ENCODE measurements at regions not wholly inside any gene's neighbourhood (a gene's known extent, or its start where the extent isn't known, plus 50 kb on each side); places are given as distances from the start of the nearest gene placed in this dataset.
"Not testable (repeated sequence)": the region's sequence is repeated elsewhere in the genome, so short reads cannot be mapped to it uniquely, and the experiment has no call there.

GRCh38 chr12:90695415-90695814 is 259.6 kb downstream of the CCER1 start:
- DNase-seq (ENCODE audit: low read depth in 3 of 3): no peak

- DNase-seq (ENCODE audit: low read depth in 3 of 3): no peak
Observed at GRCh38 chr12:90690120-90690519, 264.9 kb downstream of the CCER1 start.

- DNase-seq (ENCODE audit: low read depth in 3 of 3): not testable (repeated sequence)
Observed at GRCh38 chr12:90687682-90688081, 267.3 kb downstream of the CCER1 start.

- no peak for DNase-seq (ENCODE audit: low read depth in 3 of 3)
Observed at GRCh38 chr12:90683871-90684270, 271.1 kb downstream of the CCER1 start.

- DNase-seq (ENCODE audit: low read depth in 3 of 3): no peak
Observed at GRCh38 chr12:90682398-90682797, 272.6 kb downstream of the CCER1 start.

- no peak for DNase-seq (ENCODE audit: low read depth in 3 of 3)
Observed at GRCh38 chr12:90679674-90680073, 275.3 kb downstream of the CCER1 start.

GRCh38 chr12:90677552-90677951 is 277.4 kb downstream of the CCER1 start:
- no peak for DNase-seq (ENCODE audit: low read depth in 3 of 3)

- DNase-seq (ENCODE audit: low read depth in 3 of 3): no peak
Observed at GRCh38 chr12:90677055-90677454, 277.9 kb downstream of the CCER1 start.

GRCh38 chr12:90675106-90675505 is 279.9 kb downstream of the CCER1 start:
- DNase-seq (ENCODE audit: low read depth in 3 of 3): no peak

- DNase-seq (ENCODE audit: low read depth in 3 of 3): no peak
Observed at GRCh38 chr12:90672081-90672480, 282.9 kb downstream of the CCER1 start.

GRCh38 chr12:90663949-90664348 is 291.0 kb downstream of the CCER1 start:
- DNase-seq (ENCODE audit: low read depth in 3 of 3): not testable (repeated sequence)

- no peak for DNase-seq (ENCODE audit: low read depth in 3 of 3)
Observed at GRCh38 chr12:90659060-90659459, 295.9 kb downstream of the CCER1 start.

GRCh38 chr12:90653040-90653439 is 301.9 kb downstream of the CCER1 start:
- no peak for DNase-seq (ENCODE audit: low read depth in 3 of 3)

GRCh38 chr12:90652280-90652679 is 302.7 kb downstream of the CCER1 start:
- no peak for DNase-seq (ENCODE audit: low read depth in 3 of 3)

- no peak for DNase-seq (ENCODE audit: low read depth in 3 of 3)
Observed at GRCh38 chr12:90645181-90645580, 309.8 kb downstream of the CCER1 start.

GRCh38 chr12:90631591-90632212 is 323.3 kb downstream of the CCER1 start:
- DNase-seq (ENCODE audit: low read depth in 3 of 3): no peak

GRCh38 chr12:90630006-90630405 is 325.0 kb downstream of the CCER1 start:
- DNase-seq (ENCODE audit: low read depth in 3 of 3): no peak

- no peak for DNase-seq (ENCODE audit: low read depth in 3 of 3)
Observed at GRCh38 chr12:90628213-90628612, 326.8 kb downstream of the CCER1 start.

- DNase-seq (ENCODE audit: low read depth in 3 of 3): no peak
Observed at GRCh38 chr12:90627180-90627896, 327.6 kb downstream of the CCER1 start.

GRCh38 chr12:90622431-90622830 is 332.5 kb downstream of the CCER1 start:
- DNase-seq (ENCODE audit: low read depth in 3 of 3): no peak

- DNase-seq (ENCODE audit: low read depth in 3 of 3): no peak
Observed at GRCh38 chr12:90621927-90622326, 333.0 kb downstream of the CCER1 start.

- no peak for DNase-seq (ENCODE audit: low read depth in 3 of 3)
Observed at GRCh38 chr12:90619943-90620342, 335.0 kb downstream of the CCER1 start.

GRCh38 chr12:90618586-90618985 is 336.4 kb downstream of the CCER1 start:
- no peak for DNase-seq (ENCODE audit: low read depth in 3 of 3)

GRCh38 chr12:90611891-90612290 is 343.1 kb downstream of the CCER1 start:
- DNase-seq (ENCODE audit: low read depth in 3 of 3): no peak
